Ovary (tissue), 3 donors: ENCODE measurements at regions not wholly inside any gene's neighbourhood (a gene's known extent, or its start where the extent isn't known, plus 50 kb on each side); places are given as distances from the start of the nearest gene placed in this dataset.

Experiments used
- POLR2A ChIP-seq: fragments of 450-650 bp; IDR thresholded peaks from one replicate; pipeline ENCODE4 v1.6.1; 2017; ENCODE audit warnings: antibody characterized with exemption, mild to moderate bottlenecking, moderate library complexity
- TF ChIP-seq, protein P1 (sequence below), 3 donors: fragments of 450-650 bp in 2 of 3; fragments of 200-600 bp in 1 of 3; IDR thresholded peaks; one replicate each; pipeline versions ENCODE4 v1.5.1 to v1.8.0; 2016 to 2022; ENCODE audit warnings: antibody characterized with exemption in 3 of 3, mild to moderate bottlenecking in 1 of 3
- donor health status: DM: no; HTN: no; CAD: no.

DNA sequence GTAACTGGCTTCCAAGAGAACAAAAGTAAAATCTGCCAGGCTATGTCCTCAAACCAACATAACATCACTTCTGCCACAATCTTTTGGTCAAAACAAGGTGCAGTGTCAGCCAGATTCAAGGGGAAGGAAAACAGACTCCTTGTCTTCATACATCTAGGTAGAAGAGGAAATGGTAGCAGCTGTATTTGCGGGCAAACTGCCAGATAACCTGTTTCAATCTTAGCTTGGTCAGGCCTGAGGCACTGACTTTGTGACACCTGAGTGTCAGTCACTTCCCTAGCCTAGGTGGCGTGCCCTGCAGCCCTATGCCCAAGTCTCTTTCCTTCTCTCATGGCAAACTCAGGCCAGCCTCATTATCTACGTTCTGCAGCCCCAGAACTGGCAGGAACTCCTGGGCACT is 146.2 kb upstream of the JADE1 start:
- TF ChIP-seq, protein P1, sequence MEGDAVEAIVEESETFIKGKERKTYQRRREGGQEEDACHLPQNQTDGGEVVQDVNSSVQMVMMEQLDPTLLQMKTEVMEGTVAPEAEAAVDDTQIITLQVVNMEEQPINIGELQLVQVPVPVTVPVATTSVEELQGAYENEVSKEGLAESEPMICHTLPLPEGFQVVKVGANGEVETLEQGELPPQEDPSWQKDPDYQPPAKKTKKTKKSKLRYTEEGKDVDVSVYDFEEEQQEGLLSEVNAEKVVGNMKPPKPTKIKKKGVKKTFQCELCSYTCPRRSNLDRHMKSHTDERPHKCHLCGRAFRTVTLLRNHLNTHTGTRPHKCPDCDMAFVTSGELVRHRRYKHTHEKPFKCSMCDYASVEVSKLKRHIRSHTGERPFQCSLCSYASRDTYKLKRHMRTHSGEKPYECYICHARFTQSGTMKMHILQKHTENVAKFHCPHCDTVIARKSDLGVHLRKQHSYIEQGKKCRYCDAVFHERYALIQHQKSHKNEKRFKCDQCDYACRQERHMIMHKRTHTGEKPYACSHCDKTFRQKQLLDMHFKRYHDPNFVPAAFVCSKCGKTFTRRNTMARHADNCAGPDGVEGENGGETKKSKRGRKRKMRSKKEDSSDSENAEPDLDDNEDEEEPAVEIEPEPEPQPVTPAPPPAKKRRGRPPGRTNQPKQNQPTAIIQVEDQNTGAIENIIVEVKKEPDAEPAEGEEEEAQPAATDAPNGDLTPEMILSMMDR (IDR thresholded peaks at IDR 0.05) = no peak
- no peak for TF ChIP-seq POLR2A
